Heart left ventricle (tissue), 13 donors: ENCODE measurements at regions not wholly inside any gene's neighbourhood (a gene's known extent, or its start where the extent isn't known, plus 50 kb on each side); places are given as distances from the start of the nearest gene placed in this dataset.

Experiments
- POLR2A ChIP-seq, 2 donors: fragments of 450-650 bp; IDR thresholded peaks; one replicate each; pipeline ENCODE4 v1.6.1; 2017; ENCODE audit warnings: antibody characterized with exemption in 2 of 2, mild to moderate bottlenecking in 2 of 2, moderate library complexity in 2 of 2
- TF ChIP-seq, protein P1 (sequence below), 12 donors: fragments of 200-600 bp; sonication (generic) in 4 of 12; IDR thresholded peaks; one replicate each; pipeline versions ENCODE4 v1.5.0 to v1.8.0; 2018 to 2022; ENCODE audit warnings: antibody characterized with exemption in 12 of 12, mild to moderate bottlenecking in 5 of 12
- donor health status: ischemic (EF 13 %, LVEDD 7.1; RV severe dilation, severe dysfunction).
- donor health status: DM: no; HTN: yes; CAD: no.
- donor health status: DM: no; HTN: no; CAD: no.
- donor health status: ischemic (EF 25% LVEDD 6.9; RV normal size, moderate dysfunction).
- donor health status: ischemic (EF 25% LVEDD 5.7; RV mildly dilated, moderate dysfunction).
- donor health status: ischemic (EF 35%, LVEDD 5.7; RV mildly dilated, moderate dysfunction).
- donor health status: nonischemic (EF 11% LVEDD 7.7; RV severe dilation, severe dysfunction).
- donor health status: DM: yes; HTN: yes; CAD: no.
- donor health status: PGD.
- donor health status: ischemic (EF 29% LVEDD 5.4; RV normal size, mild dysfunction).
- donor health status: nonischemic (EF 23%, LVEDD 6.1; RV moderate dilation, normal function).

DNA sequence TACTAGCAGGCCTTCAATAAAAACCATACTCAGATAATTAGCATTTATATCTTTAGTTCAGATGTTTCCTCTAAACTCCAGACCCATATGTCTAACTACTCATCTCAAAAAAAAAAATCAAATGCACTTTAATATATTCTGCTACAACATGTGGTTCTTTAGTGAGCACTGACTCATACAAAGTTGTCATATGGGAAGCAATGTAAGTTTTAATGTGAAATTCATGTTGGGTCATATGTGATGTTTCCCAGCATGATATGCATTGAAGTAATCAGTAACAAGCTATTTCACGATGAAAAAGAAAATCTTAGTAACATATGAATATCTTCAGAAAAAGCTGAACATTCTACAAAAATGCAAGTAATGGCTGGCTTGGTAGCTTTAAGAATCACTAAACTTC, 859.7 kb upstream of the ADGRB3 start:
- TF ChIP-seq, protein P1, sequence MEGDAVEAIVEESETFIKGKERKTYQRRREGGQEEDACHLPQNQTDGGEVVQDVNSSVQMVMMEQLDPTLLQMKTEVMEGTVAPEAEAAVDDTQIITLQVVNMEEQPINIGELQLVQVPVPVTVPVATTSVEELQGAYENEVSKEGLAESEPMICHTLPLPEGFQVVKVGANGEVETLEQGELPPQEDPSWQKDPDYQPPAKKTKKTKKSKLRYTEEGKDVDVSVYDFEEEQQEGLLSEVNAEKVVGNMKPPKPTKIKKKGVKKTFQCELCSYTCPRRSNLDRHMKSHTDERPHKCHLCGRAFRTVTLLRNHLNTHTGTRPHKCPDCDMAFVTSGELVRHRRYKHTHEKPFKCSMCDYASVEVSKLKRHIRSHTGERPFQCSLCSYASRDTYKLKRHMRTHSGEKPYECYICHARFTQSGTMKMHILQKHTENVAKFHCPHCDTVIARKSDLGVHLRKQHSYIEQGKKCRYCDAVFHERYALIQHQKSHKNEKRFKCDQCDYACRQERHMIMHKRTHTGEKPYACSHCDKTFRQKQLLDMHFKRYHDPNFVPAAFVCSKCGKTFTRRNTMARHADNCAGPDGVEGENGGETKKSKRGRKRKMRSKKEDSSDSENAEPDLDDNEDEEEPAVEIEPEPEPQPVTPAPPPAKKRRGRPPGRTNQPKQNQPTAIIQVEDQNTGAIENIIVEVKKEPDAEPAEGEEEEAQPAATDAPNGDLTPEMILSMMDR (IDR thresholded peaks at IDR 0.05): no peak
- TF ChIP-seq POLR2A (IDR thresholded peaks at IDR 0.05): no peak
